ENCODE measurements at regions not wholly inside any gene's neighbourhood (a gene's known extent, or its start where the extent isn't known, plus 50 kb on each side); places are given as distances from the start of the nearest gene placed in this dataset.

DNA sequence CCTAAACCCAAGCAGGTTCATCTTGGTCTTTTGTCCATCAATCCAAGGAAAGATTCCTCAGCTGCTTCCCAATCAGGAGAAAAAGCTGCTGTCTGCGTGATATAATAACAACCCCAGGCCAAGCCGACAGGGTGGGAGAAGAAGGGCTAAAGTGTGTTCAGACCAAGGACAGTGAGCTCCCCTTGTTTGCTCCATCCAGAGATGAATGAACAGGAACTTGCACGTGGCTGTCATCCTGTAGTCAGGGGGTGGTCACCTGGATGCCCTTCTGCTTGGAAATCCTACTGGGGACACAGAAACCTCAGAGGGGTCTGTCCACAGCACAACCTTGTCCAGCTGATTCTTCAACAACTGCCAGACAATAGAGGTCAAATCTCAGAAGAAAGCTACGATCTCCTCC lies 414.5 kb downstream of the SOX9 start:
- no peak for TF ChIP-seq CTCF (IDR thresholded peaks at IDR 0.05)
- no peak for TF ChIP-seq POLR2A (IDR thresholded peaks at IDR 0.05)

Measured in heart left ventricle (tissue), 13 donors.